OCI-M1 (cell line): ENCODE measurements at regions not wholly inside any gene's neighbourhood (a gene's known extent, or its start where the extent isn't known, plus 50 kb on each side); places are given as distances from the start of the nearest gene placed in this dataset.

Experiments
- DNase-seq: peaks from one replicate; lab custom pipeline; 2025; lab: John Stamatoyannopoulos, UW

DNA sequence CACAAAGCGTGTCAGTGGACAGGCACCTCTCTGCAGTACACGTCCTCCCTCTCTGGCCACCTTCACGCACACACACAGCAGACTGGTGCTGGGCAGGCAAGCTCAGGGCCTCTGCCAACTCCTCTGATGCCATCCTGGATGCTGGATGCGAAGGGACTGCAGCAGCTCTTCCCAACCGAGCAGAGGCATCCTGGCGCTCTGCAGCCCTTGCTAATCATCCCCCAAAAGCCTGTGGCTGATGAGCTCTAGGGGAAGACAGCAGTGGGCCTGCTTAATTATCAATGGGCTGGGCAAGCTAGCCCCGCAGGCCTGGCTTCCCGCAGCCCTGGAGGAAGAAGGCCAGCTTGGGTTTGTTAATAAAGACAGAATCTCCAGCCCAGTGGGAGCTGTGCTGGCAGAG, 71.3 kb upstream of the TEX51 start:
- no peak for DNase-seq

DNA sequence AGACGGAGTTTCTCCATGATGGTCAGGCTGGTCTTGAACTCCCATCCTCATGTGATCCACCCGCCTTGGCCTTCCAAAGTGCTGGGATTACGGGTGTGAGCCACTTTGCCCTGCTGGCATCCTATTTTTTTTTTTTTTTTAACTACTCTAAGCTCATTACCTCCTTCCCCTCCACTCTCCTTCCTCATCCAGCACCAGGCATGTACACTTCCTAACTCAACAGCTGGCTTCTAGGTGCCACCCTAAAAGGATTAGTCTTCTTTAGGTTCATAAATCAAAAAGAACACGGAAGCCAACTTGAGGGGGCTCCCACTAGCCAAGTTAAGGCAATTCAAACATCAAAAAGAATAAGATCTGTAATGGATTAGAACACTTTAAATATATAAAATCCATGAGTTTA, 70.6 kb upstream of the TEX51 start:
- DNase-seq, result no peak

GRCh38 chr2:126828491-126828890, 70.2 kb upstream of the TEX51 start:
- DNase-seq, result no peak

GRCh38 chr2:126831234-126832005, 67.3 kb upstream of the TEX51 start:
- DNase-seq, result peak; percentile 25

GRCh38 chr2:126832014-126832413, 66.7 kb upstream of the TEX51 start:
- no peak for DNase-seq

- DNase-seq, result no peak
Observed at GRCh38 chr2:126832757-126833156, 65.9 kb upstream of the TEX51 start.

DNA sequence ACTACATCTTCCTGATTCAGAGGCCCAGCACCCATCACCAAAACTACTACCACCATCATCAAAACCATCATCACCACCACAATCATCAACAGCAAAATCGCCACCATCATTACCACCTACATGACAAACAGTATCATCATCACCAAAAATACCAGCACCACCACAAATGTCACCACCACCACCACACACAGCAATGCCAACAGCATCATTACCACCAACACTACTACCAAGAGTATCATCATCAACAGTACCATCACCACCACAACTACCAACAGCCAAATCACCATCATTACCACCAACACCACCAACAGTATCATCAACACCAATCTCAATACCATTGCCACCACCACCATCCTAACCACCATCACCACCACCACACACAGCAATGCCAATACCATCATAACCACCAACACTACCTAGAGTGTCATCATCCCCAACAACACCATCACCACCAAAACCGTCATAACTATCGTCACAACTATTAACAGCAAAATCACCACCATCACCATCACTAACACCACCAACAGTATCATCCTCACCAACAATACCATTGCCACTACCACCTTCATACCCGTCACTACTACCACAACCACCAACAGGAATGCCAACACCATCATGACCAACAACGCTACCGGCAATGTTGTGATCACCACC, 64.6 kb upstream of the TEX51 start:
- no peak for DNase-seq

- no peak for DNase-seq
Observed at GRCh38 chr2:126835261-126835660, 63.4 kb upstream of the TEX51 start.

- DNase-seq, result no peak
Observed at GRCh38 chr2:126835831-126836230, 62.9 kb upstream of the TEX51 start.

DNA sequence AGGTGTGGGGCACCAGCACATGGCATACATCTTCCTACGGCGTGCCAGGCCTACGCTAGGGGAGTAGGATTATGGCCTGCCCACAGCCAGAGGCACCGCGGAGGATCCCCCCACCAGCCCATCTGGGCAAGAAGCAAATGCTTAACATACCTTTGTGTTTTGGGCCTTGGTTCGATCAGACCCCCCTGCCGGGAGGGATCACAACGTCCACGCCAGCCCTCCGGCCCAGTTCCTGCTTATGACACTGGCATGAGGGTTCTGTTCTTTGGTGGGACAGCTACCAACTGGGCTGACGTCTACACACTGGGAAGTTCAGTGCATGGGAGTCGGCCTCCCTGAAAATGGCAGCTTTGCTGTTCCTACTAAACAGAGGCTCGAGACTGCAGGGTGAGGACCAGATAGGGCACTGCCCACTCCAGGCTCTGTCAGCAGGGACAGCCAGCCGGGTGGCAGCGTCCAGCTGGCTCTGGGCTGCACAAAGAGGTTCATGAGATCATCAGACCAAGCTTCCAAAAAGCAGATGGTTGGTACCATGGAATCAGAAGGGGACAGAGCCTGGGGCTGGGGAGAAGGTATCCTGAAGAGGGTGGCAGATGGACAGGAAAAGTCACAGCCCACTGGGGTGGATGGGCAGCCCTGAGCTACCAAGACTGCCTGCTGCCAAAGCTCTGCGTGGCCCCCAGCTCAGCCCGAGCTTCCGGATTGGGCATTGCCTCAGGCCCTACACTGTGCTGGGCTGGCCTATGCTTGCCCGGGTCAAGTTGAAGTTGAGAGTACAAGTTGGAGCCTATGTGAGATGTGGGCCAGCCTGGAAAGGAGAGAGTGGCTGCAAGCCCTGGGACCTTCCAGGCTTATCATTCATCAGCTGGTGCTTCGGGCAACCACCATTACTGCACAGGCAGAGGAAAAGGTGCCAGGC, 61.7 kb upstream of the TEX51 start:
- DNase-seq, result no peak

GRCh38 chr2:126837966-126838715, 60.5 kb upstream of the TEX51 start:
- no peak for DNase-seq

DNA sequence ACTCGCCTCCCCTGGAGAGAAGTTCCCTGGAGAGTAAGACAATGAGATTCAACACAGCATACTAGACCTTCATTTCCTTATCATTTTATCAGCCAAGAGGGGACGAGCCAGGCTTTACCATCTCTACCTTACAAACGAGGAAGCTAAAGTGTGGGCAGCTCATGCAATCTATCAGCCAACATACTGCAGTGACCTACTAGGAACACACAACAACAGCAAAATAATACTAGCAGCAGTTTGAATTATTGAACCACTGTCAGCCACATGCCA, 60.0 kb upstream of the TEX51 start:
- DNase-seq, result no peak

DNA sequence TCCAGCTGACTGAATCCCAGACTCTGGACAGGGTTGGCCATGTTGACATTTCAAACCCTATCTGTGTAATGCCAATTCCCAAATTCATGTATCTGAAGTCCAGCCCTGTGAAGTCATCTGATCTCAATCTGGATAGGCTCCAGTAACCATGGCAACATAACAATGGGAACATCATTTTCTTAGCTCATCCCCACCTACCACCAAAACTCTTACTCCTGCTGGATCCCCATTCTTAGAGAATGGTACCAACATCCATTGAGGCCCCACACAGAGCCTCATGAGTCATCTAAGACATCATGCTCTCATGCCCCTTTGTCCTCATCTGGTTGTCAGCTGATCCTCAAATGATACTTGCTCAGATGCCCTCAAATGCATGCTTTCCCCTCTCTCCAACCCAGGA, 58.9 kb upstream of the TEX51 start:
- no peak for DNase-seq

DNA sequence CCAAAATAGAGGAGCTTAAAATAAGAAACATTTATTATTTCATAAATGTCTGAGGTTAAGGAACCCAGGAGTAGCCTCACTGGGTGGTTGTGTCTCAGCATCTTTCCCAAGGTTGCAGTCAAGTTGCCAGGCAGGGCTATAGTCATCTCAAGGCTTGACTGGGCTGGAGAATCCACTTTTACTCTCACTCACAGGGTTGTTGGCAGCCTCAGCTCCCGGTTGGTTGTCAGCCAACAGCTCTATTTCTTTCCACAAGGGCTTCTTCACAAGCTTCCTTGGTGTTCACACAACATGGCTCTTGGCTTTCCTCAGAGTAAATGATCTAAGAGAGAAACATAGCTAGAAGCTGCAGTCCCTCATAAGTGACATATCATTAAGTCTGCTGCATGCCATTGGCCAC, 55.6 kb upstream of the TEX51 start:
- DNase-seq, result no peak

- no peak for DNase-seq
Observed at GRCh38 chr2:126846241-126846640, 52.4 kb upstream of the TEX51 start.
